WTC11 (cell line): ENCODE measurements at regions not wholly inside any gene's neighbourhood (a gene's known extent, or its start where the extent isn't known, plus 50 kb on each side); places are given as distances from the start of the nearest gene placed in this dataset.

Experiments
- ARID4B ChIP-seq: sonication (generic); formaldehyde crosslinking; IDR thresholded peaks from 2 replicates; pipeline ENCODE4 v1.8.0; 2023; ENCODE audit warnings: missing genetic modification reagents, mild to moderate bottlenecking, borderline replicate concordance
- ATF3 ChIP-seq: sonication (generic); formaldehyde crosslinking; conservative IDR thresholded peaks from 2 replicates; pipeline ENCODE4 v1.8.1; 2022; ENCODE audit warnings: mild to moderate bottlenecking, missing genetic modification reagents
- CREB1 ChIP-seq: sonication (generic); formaldehyde crosslinking; IDR thresholded peaks from 2 replicates; pipeline ENCODE4 v1.8.0; 2023; ENCODE audit warnings: mild to moderate bottlenecking, missing genetic modification reagents
- E2F1 ChIP-seq: sonication (generic); formaldehyde crosslinking; IDR thresholded peaks from 2 replicates; pipeline ENCODE4 v1.8.0; 2022; ENCODE audit warnings: mild to moderate bottlenecking, missing genetic modification reagents
- ETV6 ChIP-seq: sonication (generic); formaldehyde crosslinking; IDR thresholded peaks from 2 replicates; pipeline ENCODE4 v1.8.1; 2022; ENCODE audit warnings: mild to moderate bottlenecking, missing genetic modification reagents
- SP1 ChIP-seq: sonication (generic); formaldehyde crosslinking; conservative IDR thresholded peaks from 2 replicates; pipeline ENCODE4 v1.8.1; 2022; ENCODE audit warnings: missing genetic modification reagents
- USF1 ChIP-seq: sonication (generic); formaldehyde crosslinking; IDR thresholded peaks from 2 replicates; pipeline ENCODE4 v1.8.0; 2022; ENCODE audit warnings: mild to moderate bottlenecking, missing genetic modification reagents
- USF2 ChIP-seq: sonication (generic); formaldehyde crosslinking; IDR thresholded peaks from 2 replicates; pipeline ENCODE4 v1.8.1; 2023; ENCODE audit warnings: mild to moderate bottlenecking, missing genetic modification reagents, moderate library complexity
- ZNF416 ChIP-seq: fragments of 250-450 bp; sonication (Bioruptor Pico); IDR thresholded peaks from 2 replicates; pipeline ENCODE4 v1.9.0; 2021; ENCODE audit warnings: mild to moderate bottlenecking, inconsistent platforms
- TF ChIP-seq, protein P1 (sequence below): fragments of 200-600 bp; IDR thresholded peaks from 2 replicates; pipeline ENCODE4 v1.8.0; 2022; ENCODE audit warnings: antibody characterized with exemption
- TF ChIP-seq, protein P2 (sequence below): sonication (generic); formaldehyde crosslinking; IDR thresholded peaks from 2 replicates; pipeline ENCODE4 v1.8.0; 2023; ENCODE audit warnings: missing genetic modification reagents

GRCh38 chr6:137783710-137784109, 83.3 kb upstream of the TNFAIP3 start:
- TF ChIP-seq ARID4B (CRISPR knock-in tag) (no peak), ATF3 (CRISPR knock-in tag) (no peak), USF1 (CRISPR knock-in tag) (no peak), E2F1 (CRISPR knock-in tag) (no peak), ETV6 (CRISPR knock-in tag) (no peak), USF2 (CRISPR knock-in tag) (no peak), CREB1 (CRISPR knock-in tag) (no peak), SP1 (CRISPR knock-in tag) (no peak), ZNF416 (CRISPR knock-in tag) (no peak)
- TF ChIP-seq, protein P1, sequence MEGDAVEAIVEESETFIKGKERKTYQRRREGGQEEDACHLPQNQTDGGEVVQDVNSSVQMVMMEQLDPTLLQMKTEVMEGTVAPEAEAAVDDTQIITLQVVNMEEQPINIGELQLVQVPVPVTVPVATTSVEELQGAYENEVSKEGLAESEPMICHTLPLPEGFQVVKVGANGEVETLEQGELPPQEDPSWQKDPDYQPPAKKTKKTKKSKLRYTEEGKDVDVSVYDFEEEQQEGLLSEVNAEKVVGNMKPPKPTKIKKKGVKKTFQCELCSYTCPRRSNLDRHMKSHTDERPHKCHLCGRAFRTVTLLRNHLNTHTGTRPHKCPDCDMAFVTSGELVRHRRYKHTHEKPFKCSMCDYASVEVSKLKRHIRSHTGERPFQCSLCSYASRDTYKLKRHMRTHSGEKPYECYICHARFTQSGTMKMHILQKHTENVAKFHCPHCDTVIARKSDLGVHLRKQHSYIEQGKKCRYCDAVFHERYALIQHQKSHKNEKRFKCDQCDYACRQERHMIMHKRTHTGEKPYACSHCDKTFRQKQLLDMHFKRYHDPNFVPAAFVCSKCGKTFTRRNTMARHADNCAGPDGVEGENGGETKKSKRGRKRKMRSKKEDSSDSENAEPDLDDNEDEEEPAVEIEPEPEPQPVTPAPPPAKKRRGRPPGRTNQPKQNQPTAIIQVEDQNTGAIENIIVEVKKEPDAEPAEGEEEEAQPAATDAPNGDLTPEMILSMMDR, result no peak
- TF ChIP-seq, protein P2, sequence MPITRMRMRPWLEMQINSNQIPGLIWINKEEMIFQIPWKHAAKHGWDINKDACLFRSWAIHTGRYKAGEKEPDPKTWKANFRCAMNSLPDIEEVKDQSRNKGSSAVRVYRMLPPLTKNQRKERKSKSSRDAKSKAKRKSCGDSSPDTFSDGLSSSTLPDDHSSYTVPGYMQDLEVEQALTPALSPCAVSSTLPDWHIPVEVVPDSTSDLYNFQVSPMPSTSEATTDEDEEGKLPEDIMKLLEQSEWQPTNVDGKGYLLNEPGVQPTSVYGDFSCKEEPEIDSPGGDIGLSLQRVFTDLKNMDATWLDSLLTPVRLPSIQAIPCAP (CRISPR knock-in tag), result no peak
